ENCODE measurements at regions not wholly inside any gene's neighbourhood (a gene's known extent, or its start where the extent isn't known, plus 50 kb on each side); places are given as distances from the start of the nearest gene placed in this dataset.

GRCh38 chrX:114166601-114167000, 417.3 kb upstream of the HTR2C start:
- Histone ChIP-seq H4K20me1 (no peaks in the 10 kb centered on the region), H3K27me3 (peaks cover 51% of the 10 kb centered on the region), H3K27ac (no peak overlapping the region), H3K9me3 (peaks cover 22% of the 10 kb centered on the region), H3K9ac (no peak overlapping the region), H3K4me2 (no peak overlapping the region), H3K4me1 (no peaks in the 10 kb centered on the region), H3K4me3 (no peak overlapping the region), H3K36me3 (no peaks in the 10 kb centered on the region)
- no peak for TF ChIP-seq Cebpa-rat (IDR thresholded peaks at IDR 0.05)

DNA sequence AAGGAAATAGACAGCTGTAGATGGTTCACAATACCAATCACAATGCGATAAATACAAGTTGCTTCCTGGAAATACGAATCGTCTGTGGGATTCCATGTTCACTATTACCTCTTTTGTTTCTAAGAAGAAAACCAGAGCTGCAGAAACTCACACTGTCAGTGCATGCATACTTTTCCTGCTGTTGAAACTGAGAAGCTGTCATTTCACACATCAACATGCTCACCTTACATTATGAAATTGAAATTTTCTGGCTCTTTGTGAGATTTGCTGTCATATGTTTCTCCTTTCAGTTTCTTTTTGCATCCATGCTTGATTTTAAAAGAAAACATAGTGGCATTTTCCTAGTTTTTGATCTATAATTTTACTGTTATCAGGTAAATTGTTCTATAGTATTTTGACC, 418.3 kb upstream of the HTR2C start:
- Histone ChIP-seq H3K4me3 (no peak overlapping the region), H3K4me1 (no peaks in the 10 kb centered on the region), H3K4me2 (no peak overlapping the region), H3K27ac (no peak overlapping the region), H3K9ac (no peak overlapping the region), H3K27me3 (peaks cover 44% of the 10 kb centered on the region), H3K9me3 (peaks cover 22% of the 10 kb centered on the region), H4K20me1 (no peaks in the 10 kb centered on the region), H3K36me3 (no peaks in the 10 kb centered on the region)
- TF ChIP-seq Cebpa-rat (IDR thresholded peaks at IDR 0.05), result no peak

DNA sequence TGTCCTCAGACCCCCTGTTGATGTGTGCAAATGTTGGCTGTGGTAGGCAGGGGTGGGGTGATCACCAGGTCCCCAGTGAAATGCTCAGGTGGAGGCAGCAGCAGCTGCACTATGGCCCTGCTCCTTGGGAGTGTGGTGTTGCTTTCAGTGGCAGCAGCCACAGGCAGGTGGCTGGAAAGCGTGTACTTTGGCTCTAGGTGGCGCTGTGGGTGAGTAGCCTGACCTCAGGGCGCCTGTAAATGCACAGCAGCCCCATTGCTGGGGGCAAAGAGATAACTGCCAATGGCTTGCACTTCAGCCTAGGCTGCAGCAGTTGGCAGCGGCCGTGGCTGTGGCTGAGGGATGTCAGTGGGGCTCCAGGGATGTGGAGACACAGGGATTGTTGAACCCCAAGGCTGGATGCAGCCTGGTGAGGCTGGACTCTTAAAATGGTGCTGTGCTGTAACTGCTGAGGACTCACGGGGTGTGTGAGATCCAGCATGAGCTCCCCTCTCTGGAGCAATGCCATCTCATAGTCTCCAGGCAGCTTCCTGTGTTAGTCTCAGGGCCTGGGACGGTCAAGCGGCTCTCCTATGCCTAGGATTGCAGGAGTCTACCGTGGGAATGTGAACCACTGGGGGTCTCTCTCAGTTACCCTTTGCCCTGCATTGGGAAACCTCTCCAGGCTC, 421.7 kb upstream of the HTR2C start:
- H3K27me3 ChIP-seq, result peaks cover 34% of the 10 kb centered on the region
- H3K9me3 ChIP-seq, result peaks cover 8% of the 10 kb centered on the region
- H3K9ac ChIP-seq, result no peak overlapping the region
- H3K27ac ChIP-seq, result no peak overlapping the region
- no peaks in the 10 kb centered on the region for H4K20me1 ChIP-seq
- no peaks in the 10 kb centered on the region for H3K36me3 ChIP-seq
- no peak overlapping the region for H3K4me3 ChIP-seq
- no peak for TF ChIP-seq Cebpa-rat (IDR thresholded peaks at IDR 0.05)
- H3K4me1 ChIP-seq, result no peaks in the 10 kb centered on the region
- H3K4me2 ChIP-seq, result no peak overlapping the region

- no peaks in the 10 kb centered on the region for H4K20me1 ChIP-seq
- H3K4me1 ChIP-seq, result no peaks in the 10 kb centered on the region
- H3K27ac ChIP-seq, result no peak overlapping the region
- no peak overlapping the region for H3K4me2 ChIP-seq
- no peak overlapping the region for H3K4me3 ChIP-seq
- H3K9ac ChIP-seq, result no peak overlapping the region
- H3K27me3 ChIP-seq, result peaks cover 71% of the 10 kb centered on the region
- no peaks in the 10 kb centered on the region for H3K36me3 ChIP-seq
- no peaks in the 10 kb centered on the region for H3K9me3 ChIP-seq
- no peak for TF ChIP-seq Cebpa-rat (IDR thresholded peaks at IDR 0.05)
Observed at GRCh38 chrX:114152801-114153200, 431.1 kb upstream of the HTR2C start.

GRCh38 chrX:114152130-114152529, 431.8 kb upstream of the HTR2C start:
- Histone ChIP-seq H3K4me3 (no peak overlapping the region), H3K36me3 (no peaks in the 10 kb centered on the region), H3K4me2 (no peak overlapping the region), H4K20me1 (no peaks in the 10 kb centered on the region), H3K27ac (no peak overlapping the region), H3K9ac (no peak overlapping the region), H3K9me3 (no peaks in the 10 kb centered on the region), H3K27me3 (peaks cover 73% of the 10 kb centered on the region), H3K4me1 (no peaks in the 10 kb centered on the region)
- no peak for TF ChIP-seq Cebpa-rat (IDR thresholded peaks at IDR 0.05)

GRCh38 chrX:114134465-114134864, 449.4 kb upstream of the HTR2C start:
- no peak overlapping the region for H3K9ac ChIP-seq
- no peak overlapping the region for H3K4me3 ChIP-seq
- H3K4me2 ChIP-seq, result no peak overlapping the region
- H3K36me3 ChIP-seq, result no peaks in the 10 kb centered on the region
- no peaks in the 10 kb centered on the region; the same call in 1 of the 2 replicates for H4K20me1 ChIP-seq
- H3K27me3 ChIP-seq, result peaks cover 33% of the 10 kb centered on the region
- no peaks in the 10 kb centered on the region for H3K4me1 ChIP-seq
- H3K9me3 ChIP-seq, result no peaks in the 10 kb centered on the region
- no peak for TF ChIP-seq Cebpa-rat (IDR thresholded peaks at IDR 0.05)
- H3K27ac ChIP-seq, result no peak overlapping the region

- TF ChIP-seq Cebpa-rat (IDR thresholded peaks at IDR 0.05), result no peak
- Histone ChIP-seq H3K9me3 (no peaks in the 10 kb centered on the region), H3K27ac (no peak overlapping the region), H3K4me1 (no peaks in the 10 kb centered on the region), H3K27me3 (peaks cover 47% of the 10 kb centered on the region), H3K4me2 (no peak overlapping the region), H3K36me3 (no peaks in the 10 kb centered on the region), H3K4me3 (no peak overlapping the region), H3K9ac (no peak overlapping the region), H4K20me1 (no peaks in the 10 kb centered on the region)
Observed at GRCh38 chrX:114127411-114128025, 456.4 kb upstream of the HTR2C start.

GRCh38 chrX:114127005-114127404, 456.9 kb upstream of the HTR2C start:
- Histone ChIP-seq H3K9me3 (no peaks in the 10 kb centered on the region), H3K36me3 (no peaks in the 10 kb centered on the region), H3K4me1 (no peaks in the 10 kb centered on the region), H3K27ac (no peak overlapping the region), H4K20me1 (no peaks in the 10 kb centered on the region), H3K27me3 (peaks cover 47% of the 10 kb centered on the region), H3K4me2 (no peak overlapping the region), H3K9ac (no peak overlapping the region), H3K4me3 (no peak overlapping the region)
- TF ChIP-seq Cebpa-rat (IDR thresholded peaks at IDR 0.05), result no peak

- H3K36me3 ChIP-seq, result no peaks in the 10 kb centered on the region
- no peak for TF ChIP-seq Cebpa-rat (IDR thresholded peaks at IDR 0.05)
- H3K9ac ChIP-seq, result no peak overlapping the region
- no peaks in the 10 kb centered on the region for H3K4me1 ChIP-seq
- H3K27me3 ChIP-seq, result peaks cover 97% of the 10 kb centered on the region
- H3K27ac ChIP-seq, result no peak overlapping the region
- H4K20me1 ChIP-seq, result no peaks in the 10 kb centered on the region
- H3K9me3 ChIP-seq, result no peaks in the 10 kb centered on the region
- H3K4me2 ChIP-seq, result no peak overlapping the region
- H3K4me3 ChIP-seq, result no peak overlapping the region
Observed at GRCh38 chrX:114101081-114101480, 482.8 kb upstream of the HTR2C start.

GRCh38 chrX:114097866-114098265, 486.0 kb upstream of the HTR2C start:
- Histone ChIP-seq H4K20me1 (no peaks in the 10 kb centered on the region), H3K27ac (no peak overlapping the region), H3K4me3 (no peak overlapping the region), H3K27me3 (peaks cover 90% of the 10 kb centered on the region), H3K4me1 (no peaks in the 10 kb centered on the region), H3K9ac (no peak overlapping the region), H3K36me3 (no peaks in the 10 kb centered on the region), H3K4me2 (no peak overlapping the region), H3K9me3 (no peaks in the 10 kb centered on the region)
- no peak for TF ChIP-seq Cebpa-rat (IDR thresholded peaks at IDR 0.05)
